OCI-LY3 (cell line): ENCODE measurements at regions not wholly inside any gene's neighbourhood (a gene's known extent, or its start where the extent isn't known, plus 50 kb on each side); places are given as distances from the start of the nearest gene placed in this dataset.

ENCODE experiments used
- EZH2phosphoT487 ChIP-seq: fragments of 200-600 bp; shearing (Covaris generic); IDR thresholded peaks from 2 replicates; pipeline ENCODE4 v1.6.1; 2018; ENCODE audit warnings: antibody characterized with exemption, mixed run types, low read depth
- TF ChIP-seq, protein P1 (sequence below): fragments of 200-600, 300-600 bp; sonication (generic); IDR thresholded peaks from 2 replicates; pipeline ENCODE4 v1.5.1; 2014; ENCODE audit warnings: antibody characterized with exemption, low read length, low read depth

- TF ChIP-seq, protein P1, sequence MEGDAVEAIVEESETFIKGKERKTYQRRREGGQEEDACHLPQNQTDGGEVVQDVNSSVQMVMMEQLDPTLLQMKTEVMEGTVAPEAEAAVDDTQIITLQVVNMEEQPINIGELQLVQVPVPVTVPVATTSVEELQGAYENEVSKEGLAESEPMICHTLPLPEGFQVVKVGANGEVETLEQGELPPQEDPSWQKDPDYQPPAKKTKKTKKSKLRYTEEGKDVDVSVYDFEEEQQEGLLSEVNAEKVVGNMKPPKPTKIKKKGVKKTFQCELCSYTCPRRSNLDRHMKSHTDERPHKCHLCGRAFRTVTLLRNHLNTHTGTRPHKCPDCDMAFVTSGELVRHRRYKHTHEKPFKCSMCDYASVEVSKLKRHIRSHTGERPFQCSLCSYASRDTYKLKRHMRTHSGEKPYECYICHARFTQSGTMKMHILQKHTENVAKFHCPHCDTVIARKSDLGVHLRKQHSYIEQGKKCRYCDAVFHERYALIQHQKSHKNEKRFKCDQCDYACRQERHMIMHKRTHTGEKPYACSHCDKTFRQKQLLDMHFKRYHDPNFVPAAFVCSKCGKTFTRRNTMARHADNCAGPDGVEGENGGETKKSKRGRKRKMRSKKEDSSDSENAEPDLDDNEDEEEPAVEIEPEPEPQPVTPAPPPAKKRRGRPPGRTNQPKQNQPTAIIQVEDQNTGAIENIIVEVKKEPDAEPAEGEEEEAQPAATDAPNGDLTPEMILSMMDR, result no peak
- no peak for TF ChIP-seq EZH2phosphoT487
Measured at GRCh38 chr2:201971531-201972228, 62.0 kb upstream of the FZD7 start.
